Osteoblast (primary cell): ENCODE measurements at regions not wholly inside any gene's neighbourhood (a gene's known extent, or its start where the extent isn't known, plus 50 kb on each side); places are given as distances from the start of the nearest gene placed in this dataset.

ENCODE experiments used
- DNase-seq: peaks from one replicate; pipeline ENCODE4 v3.0.0; 2011; ENCODE audit warnings: low spot score, mixed read lengths; ENCODE audit not compliant: insufficient read length; ENCODE audit errors: missing footprints
- H2AFZ ChIP-seq: 2 replicates; pipeline ENCODE4 v1.6.0; 2011; ENCODE audit warnings: mild to moderate bottlenecking, low read length
- H3K27ac ChIP-seq: 2 replicates; pipeline ENCODE4 v1.5.1; 2011; ENCODE audit warnings: mild to moderate bottlenecking, low read depth, low read length, moderate library complexity
- H3K27me3 ChIP-seq: 2 replicates; pipeline ENCODE4 v1.6.0; 2012; ENCODE audit warnings: mild to moderate bottlenecking, control low read depth, inconsistent platforms, low read length, moderate library complexity; ENCODE audit not compliant: insufficient read depth
- H3K36me3 ChIP-seq: 2 replicates; pipeline ENCODE4 v1.5.1; 2011; ENCODE audit warnings: mild to moderate bottlenecking, low read length, control low read depth, moderate library complexity; ENCODE audit not compliant: insufficient read depth
- H3K4me1 ChIP-seq: 2 replicates; pipeline ENCODE4 v1.5.1; 2011; ENCODE audit warnings: mild to moderate bottlenecking, low read length, control low read depth, moderate library complexity; ENCODE audit not compliant: insufficient read depth
- H3K4me2 ChIP-seq: 2 replicates; pipeline ENCODE4 v1.6.0; 2011; ENCODE audit warnings: mild to moderate bottlenecking, low read length; ENCODE audit not compliant: insufficient read depth
- H3K4me3 ChIP-seq: fragments of 200-600 bp; sonication (generic); 3 replicates; pipeline ENCODE4 v1.5.1; 2012; ENCODE audit warnings: mild to moderate bottlenecking, low read length, inconsistent platforms; ENCODE audit not compliant: insufficient read depth
- H3K79me2 ChIP-seq: 2 replicates; pipeline ENCODE4 v1.6.0; 2012; ENCODE audit warnings: mild to moderate bottlenecking, low read length, control low read depth, inconsistent platforms; ENCODE audit not compliant: insufficient read depth
- H3K9me3 ChIP-seq: 2 replicates; pipeline ENCODE4 v1.5.1; 2011; ENCODE audit warnings: low read depth, low read length, control low read depth
- H4K20me1 ChIP-seq: 2 replicates; pipeline ENCODE4 v1.6.0; 2012; ENCODE audit warnings: mild to moderate bottlenecking, low read length, control low read depth; ENCODE audit not compliant: insufficient read depth
- CTCF ChIP-seq: IDR thresholded peaks from 2 replicates; pipeline ENCODE4 v1.5.1; 2011; ENCODE audit warnings: mild to moderate bottlenecking, low read depth, low read length, moderate library complexity; ENCODE audit errors: extremely low read depth

- Histone ChIP-seq H3K79me2 (no peaks in the 10 kb centered on the region), H3K9me3 (no peaks in the 10 kb centered on the region), H3K27me3 (no peaks in the 10 kb centered on the region), H3K4me2 (no peak overlapping the region), H3K4me3 (no peak overlapping the region), H4K20me1 (no peaks in the 10 kb centered on the region), H2AFZ (no peak overlapping the region), H3K36me3 (no peaks in the 10 kb centered on the region), H3K4me1 (no peaks in the 10 kb centered on the region), H3K27ac (no peak overlapping the region)
- no peak for TF ChIP-seq CTCF
- no peak for DNase-seq
These were observed 296.7 kb downstream of the POU4F1 start for GRCh38 chr13:78306519-78307206.

- DNase-seq, result no peak
- Histone ChIP-seq H3K36me3 (no peaks in the 10 kb centered on the region), H3K9me3 (no peaks in the 10 kb centered on the region), H3K79me2 (no peaks in the 10 kb centered on the region), H3K4me2 (no peak overlapping the region), H2AFZ (no peak overlapping the region), H3K4me3 (no peak overlapping the region), H3K4me1 (no peaks in the 10 kb centered on the region), H3K27me3 (no peaks in the 10 kb centered on the region), H4K20me1 (no peaks in the 10 kb centered on the region), H3K27ac (no peak overlapping the region)
- no peak for TF ChIP-seq CTCF
These were observed 298.2 kb downstream of the POU4F1 start for GRCh38 chr13:78305171-78305570.

GRCh38 chr13:78299832-78300623, 303.3 kb downstream of the POU4F1 start:
- TF ChIP-seq CTCF, result no peak
- H3K4me1 ChIP-seq, result no peaks in the 10 kb centered on the region
- no peaks in the 10 kb centered on the region for H3K36me3 ChIP-seq
- no peaks in the 10 kb centered on the region for H3K9me3 ChIP-seq
- no peak for DNase-seq
- no peak overlapping the region for H2AFZ ChIP-seq
- H3K4me3 ChIP-seq, result no peak overlapping the region
- H4K20me1 ChIP-seq, result no peaks in the 10 kb centered on the region
- H3K27me3 ChIP-seq, result no peaks in the 10 kb centered on the region
- H3K4me2 ChIP-seq, result no peak overlapping the region
- no peaks in the 10 kb centered on the region for H3K79me2 ChIP-seq
- no peak overlapping the region for H3K27ac ChIP-seq

GRCh38 chr13:78298657-78299056, 304.7 kb downstream of the POU4F1 start:
- Histone ChIP-seq H3K27me3 (no peaks in the 10 kb centered on the region), H3K36me3 (no peaks in the 10 kb centered on the region), H3K4me2 (no peak overlapping the region), H3K27ac (no peak overlapping the region), H3K4me1 (no peaks in the 10 kb centered on the region), H4K20me1 (no peaks in the 10 kb centered on the region), H3K9me3 (no peaks in the 10 kb centered on the region), H3K4me3 (no peak overlapping the region), H3K79me2 (no peaks in the 10 kb centered on the region), H2AFZ (no peak overlapping the region)
- no peak for TF ChIP-seq CTCF
- no peak for DNase-seq
